ENCODE measurements at regions not wholly inside any gene's neighbourhood (a gene's known extent, or its start where the extent isn't known, plus 50 kb on each side); places are given as distances from the start of the nearest gene placed in this dataset.

DNA sequence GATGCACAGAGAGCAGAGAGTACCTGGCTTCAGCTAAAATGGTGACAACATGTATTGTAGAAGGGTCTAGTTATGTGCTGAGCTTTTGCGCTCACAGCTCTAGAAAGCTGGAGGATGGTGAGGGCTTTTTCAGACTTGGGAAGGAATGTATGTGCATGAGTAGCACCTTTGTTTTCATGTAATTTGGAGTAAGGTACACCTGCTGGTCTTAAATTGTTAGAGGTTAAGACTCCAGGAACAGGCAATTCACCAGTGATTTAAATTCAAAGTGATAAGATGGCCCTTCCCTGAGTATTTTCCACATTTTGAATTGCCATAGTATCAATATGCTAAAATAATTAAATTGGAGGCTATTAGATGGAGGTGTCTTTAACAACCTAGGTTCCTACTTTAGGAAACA is 436.4 kb upstream of the GOLIM4 start:
- TF ChIP-seq, protein P1, sequence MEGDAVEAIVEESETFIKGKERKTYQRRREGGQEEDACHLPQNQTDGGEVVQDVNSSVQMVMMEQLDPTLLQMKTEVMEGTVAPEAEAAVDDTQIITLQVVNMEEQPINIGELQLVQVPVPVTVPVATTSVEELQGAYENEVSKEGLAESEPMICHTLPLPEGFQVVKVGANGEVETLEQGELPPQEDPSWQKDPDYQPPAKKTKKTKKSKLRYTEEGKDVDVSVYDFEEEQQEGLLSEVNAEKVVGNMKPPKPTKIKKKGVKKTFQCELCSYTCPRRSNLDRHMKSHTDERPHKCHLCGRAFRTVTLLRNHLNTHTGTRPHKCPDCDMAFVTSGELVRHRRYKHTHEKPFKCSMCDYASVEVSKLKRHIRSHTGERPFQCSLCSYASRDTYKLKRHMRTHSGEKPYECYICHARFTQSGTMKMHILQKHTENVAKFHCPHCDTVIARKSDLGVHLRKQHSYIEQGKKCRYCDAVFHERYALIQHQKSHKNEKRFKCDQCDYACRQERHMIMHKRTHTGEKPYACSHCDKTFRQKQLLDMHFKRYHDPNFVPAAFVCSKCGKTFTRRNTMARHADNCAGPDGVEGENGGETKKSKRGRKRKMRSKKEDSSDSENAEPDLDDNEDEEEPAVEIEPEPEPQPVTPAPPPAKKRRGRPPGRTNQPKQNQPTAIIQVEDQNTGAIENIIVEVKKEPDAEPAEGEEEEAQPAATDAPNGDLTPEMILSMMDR (CRISPR knock-in tag; IDR thresholded peaks at IDR 0.05) = no peak
- TF ChIP-seq, protein P2, sequence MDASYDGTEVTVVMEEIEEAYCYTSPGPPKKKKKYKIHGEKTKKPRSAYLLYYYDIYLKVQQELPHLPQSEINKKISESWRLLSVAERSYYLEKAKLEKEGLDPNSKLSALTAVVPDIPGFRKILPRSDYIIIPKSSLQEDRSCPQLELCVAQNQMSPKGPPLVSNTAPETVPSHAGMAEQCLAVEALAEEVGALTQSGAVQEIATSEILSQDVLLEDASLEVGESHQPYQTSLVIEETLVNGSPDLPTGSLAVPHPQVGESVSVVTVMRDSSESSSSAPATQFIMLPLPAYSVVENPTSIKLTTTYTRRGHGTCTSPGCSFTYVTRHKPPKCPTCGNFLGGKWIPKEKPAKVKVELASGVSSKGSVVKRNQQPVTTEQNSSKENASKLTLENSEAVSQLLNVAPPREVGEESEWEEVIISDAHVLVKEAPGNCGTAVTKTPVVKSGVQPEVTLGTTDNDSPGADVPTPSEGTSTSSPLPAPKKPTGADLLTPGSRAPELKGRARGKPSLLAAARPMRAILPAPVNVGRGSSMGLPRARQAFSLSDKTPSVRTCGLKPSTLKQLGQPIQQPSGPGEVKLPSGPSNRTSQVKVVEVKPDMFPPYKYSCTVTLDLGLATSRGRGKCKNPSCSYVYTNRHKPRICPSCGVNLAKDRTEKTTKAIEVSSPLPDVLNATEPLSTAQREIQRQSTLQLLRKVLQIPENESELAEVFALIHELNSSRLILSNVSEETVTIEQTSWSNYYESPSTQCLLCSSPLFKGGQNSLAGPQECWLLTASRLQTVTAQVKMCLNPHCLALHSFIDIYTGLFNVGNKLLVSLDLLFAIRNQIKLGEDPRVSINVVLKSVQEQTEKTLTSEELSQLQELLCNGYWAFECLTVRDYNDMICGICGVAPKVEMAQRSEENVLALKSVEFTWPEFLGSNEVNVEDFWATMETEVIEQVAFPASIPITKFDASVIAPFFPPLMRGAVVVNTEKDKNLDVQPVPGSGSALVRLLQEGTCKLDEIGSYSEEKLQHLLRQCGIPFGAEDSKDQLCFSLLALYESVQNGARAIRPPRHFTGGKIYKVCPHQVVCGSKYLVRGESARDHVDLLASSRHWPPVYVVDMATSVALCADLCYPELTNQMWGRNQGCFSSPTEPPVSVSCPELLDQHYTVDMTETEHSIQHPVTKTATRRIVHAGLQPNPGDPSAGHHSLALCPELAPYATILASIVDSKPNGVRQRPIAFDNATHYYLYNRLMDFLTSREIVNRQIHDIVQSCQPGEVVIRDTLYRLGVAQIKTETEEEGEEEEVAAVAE (CRISPR knock-in tag; IDR thresholded peaks at IDR 0.05; ENCODE audit: borderline replicate concordance) = no peak
- TF ChIP-seq, protein P3, sequence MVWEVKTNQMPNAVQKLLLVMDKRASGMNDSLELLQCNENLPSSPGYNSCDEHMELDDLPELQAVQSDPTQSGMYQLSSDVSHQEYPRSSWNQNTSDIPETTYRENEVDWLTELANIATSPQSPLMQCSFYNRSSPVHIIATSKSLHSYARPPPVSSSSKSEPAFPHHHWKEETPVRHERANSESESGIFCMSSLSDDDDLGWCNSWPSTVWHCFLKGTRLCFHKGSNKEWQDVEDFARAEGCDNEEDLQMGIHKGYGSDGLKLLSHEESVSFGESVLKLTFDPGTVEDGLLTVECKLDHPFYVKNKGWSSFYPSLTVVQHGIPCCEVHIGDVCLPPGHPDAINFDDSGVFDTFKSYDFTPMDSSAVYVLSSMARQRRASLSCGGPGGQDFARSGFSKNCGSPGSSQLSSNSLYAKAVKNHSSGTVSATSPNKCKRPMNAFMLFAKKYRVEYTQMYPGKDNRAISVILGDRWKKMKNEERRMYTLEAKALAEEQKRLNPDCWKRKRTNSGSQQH (CRISPR knock-in tag; IDR thresholded peaks at IDR 0.05; ENCODE audit: low read depth) = no peak
- TF ChIP-seq GATAD2A (CRISPR knock-in tag; IDR thresholded peaks at IDR 0.05) = no peak
